ENCODE measurements at regions not wholly inside any gene's neighbourhood (a gene's known extent, or its start where the extent isn't known, plus 50 kb on each side); places are given as distances from the start of the nearest gene placed in this dataset.

- H3K9me3 Mint-ChIP-seq (ENCODE audit: unreplicated experiment) = no peaks in the 10 kb centered on the region
- CTCF ChIA-PET = interaction anchor here (1.0 to 1.5 kb wide), 2 partner anchors 19 to 280 kb away, joined by 4 to 6 read pairs; no protein-coding TSS in a partner anchor
- POLR2A ChIA-PET = no interaction called here
- TF ChIP-seq CTCF (IDR thresholded peaks at IDR 0.05; ENCODE audit: unreplicated experiment) = no peak
- intact Hi-C loops (cut with micrococcal nuclease) = no loop called here
- H3K4me3 Mint-ChIP-seq (ENCODE audit: unreplicated experiment) = no peak overlapping the region
- DNase-seq (ENCODE audit: unreplicated experiment) = no peak
- H3K27ac Mint-ChIP-seq (ENCODE audit: low read depth, unreplicated experiment) = no peak overlapping the region
- no peaks in the 10 kb centered on the region for H3K36me3 Mint-ChIP-seq (ENCODE audit: insufficient read depth, unreplicated experiment)
- no TSS peak for BruUV-seq (replicated peaks)
- H3K4me1 Mint-ChIP-seq (ENCODE audit: insufficient read depth, unreplicated experiment) = no peaks in the 10 kb centered on the region
- no peaks in the 10 kb centered on the region for H3K27me3 Mint-ChIP-seq (ENCODE audit: insufficient read depth, unreplicated experiment)
These were observed 135.6 kb downstream of the TM9SF2 start for GRCh38 chr13:99636728-99637353.

- TF ChIP-seq CTCF (IDR thresholded peaks at IDR 0.05; ENCODE audit: unreplicated experiment) = no peak
- Mint-ChIP-seq H3K4me1 (ENCODE audit: insufficient read depth, unreplicated experiment) (no peaks in the 10 kb centered on the region), H3K4me3 (ENCODE audit: unreplicated experiment) (no peak overlapping the region), H3K27me3 (ENCODE audit: insufficient read depth, unreplicated experiment) (no peaks in the 10 kb centered on the region), H3K9me3 (ENCODE audit: unreplicated experiment) (no peaks in the 10 kb centered on the region), H3K27ac (ENCODE audit: low read depth, unreplicated experiment) (no peak overlapping the region), H3K36me3 (ENCODE audit: insufficient read depth, unreplicated experiment) (no peaks in the 10 kb centered on the region)
- BruUV-seq (replicated peaks) = no TSS peak
- intact Hi-C loops (cut with micrococcal nuclease) = no loop called here
- DNase-seq (ENCODE audit: unreplicated experiment) = no peak
- ChIA-PET POLR2A (interaction anchor here (0.7 to 1.2 kb wide), 4 partner anchors 8 to 13 kb away, joined by 3 to 6 read pairs (median 6); no protein-coding TSS in a partner anchor), CTCF (interaction anchor here (1.3 to 1.5 kb wide), 2 partner anchors 199 to 280 kb away, joined by 4 to 6 read pairs; no protein-coding TSS in a partner anchor)
These were observed 135.0 kb downstream of the TM9SF2 start for GRCh38 chr13:99636306-99636705.

GRCh38 chr13:99634672-99635071, 133.4 kb downstream of the TM9SF2 start:
- TF ChIP-seq CTCF (IDR thresholded peaks at IDR 0.05; ENCODE audit: unreplicated experiment) = no peak
- CTCF ChIA-PET = interaction anchor here (1.3 to 2.5 kb wide), 2 partner anchors 19 to 197 kb away, joined by 4 to 8 read pairs; no protein-coding TSS in a partner anchor
- DNase-seq (ENCODE audit: unreplicated experiment) = no peak
- H3K4me3 Mint-ChIP-seq (ENCODE audit: unreplicated experiment) = no peak overlapping the region
- no peaks in the 10 kb centered on the region for H3K9me3 Mint-ChIP-seq (ENCODE audit: unreplicated experiment)
- no TSS peak for BruUV-seq (replicated peaks)
- intact Hi-C loops (cut with micrococcal nuclease) = no loop called here
- POLR2A ChIA-PET = no interaction called here
- no peaks in the 10 kb centered on the region for H3K36me3 Mint-ChIP-seq (ENCODE audit: insufficient read depth, unreplicated experiment)
- H3K27me3 Mint-ChIP-seq (ENCODE audit: insufficient read depth, unreplicated experiment) = no peaks in the 10 kb centered on the region
- no peaks in the 10 kb centered on the region for H3K4me1 Mint-ChIP-seq (ENCODE audit: insufficient read depth, unreplicated experiment)
- no peak overlapping the region for H3K27ac Mint-ChIP-seq (ENCODE audit: low read depth, unreplicated experiment)

GRCh38 chr13:99630269-99630898, 129.1 kb downstream of the TM9SF2 start:
- ChIA-PET CTCF (interaction anchor here (0.6 to 1.7 kb wide), 3 partner anchors 24 to 943 kb away, joined by 3 to 6 read pairs (median 3); no protein-coding TSS in a partner anchor), POLR2A (interaction anchor here (0.7 kb wide), 1 partner anchor 23 kb away, joined by 3 read pairs; no protein-coding TSS in a partner anchor)
- TF ChIP-seq CTCF (IDR thresholded peaks at IDR 0.05; ENCODE audit: unreplicated experiment) = no peak
- no peak for DNase-seq (ENCODE audit: unreplicated experiment)
- intact Hi-C loops (cut with micrococcal nuclease) = no loop called here
- Mint-ChIP-seq H3K27me3 (ENCODE audit: insufficient read depth, unreplicated experiment) (no peaks in the 10 kb centered on the region), H3K9me3 (ENCODE audit: unreplicated experiment) (no peaks in the 10 kb centered on the region), H3K27ac (ENCODE audit: low read depth, unreplicated experiment) (no peak overlapping the region), H3K36me3 (ENCODE audit: insufficient read depth, unreplicated experiment) (no peaks in the 10 kb centered on the region), H3K4me3 (ENCODE audit: unreplicated experiment) (no peak overlapping the region), H3K4me1 (ENCODE audit: insufficient read depth, unreplicated experiment) (peaks cover 17% of the 10 kb centered on the region)
- no TSS peak for BruUV-seq (replicated peaks)

Measured in MCF 10A (cell line).